ENCODE measurements at regions not wholly inside any gene's neighbourhood (a gene's known extent, or its start where the extent isn't known, plus 50 kb on each side); places are given as distances from the start of the nearest gene placed in this dataset.
"Not testable (repeated sequence)": the region's sequence is repeated elsewhere in the genome, so short reads cannot be mapped to it uniquely, and the experiment has no call there.

- ChIA-PET POLR2A (no interaction called here), CTCF (no interaction called here)
- no peak for TF ChIP-seq PKNOX1 (IDR thresholded peaks at IDR 0.05)
- DNase-seq (ENCODE audit: extremely low spot score): no peak
Measured at GRCh38 chr4:75422998-75423397, 91.2 kb downstream of the RCHY1 start.

- TF ChIP-seq SUZ12 (IDR thresholded peaks at IDR 0.05): no peak
- TF ChIP-seq SP1 (IDR thresholded peaks at IDR 0.05): no peak
- no peak for TF ChIP-seq HDGF (IDR thresholded peaks at IDR 0.05; ENCODE audit: borderline replicate concordance)
- no peak for TF ChIP-seq BHLHE40 (IDR thresholded peaks at IDR 0.05; ENCODE audit: borderline replicate concordance)
- ChIA-PET POLR2A (no interaction called here), CTCF (interaction anchor here (0.6 to 0.8 kb wide), 2 partner anchors 8 to 20 kb away, joined by 5 to 6 read pairs; no protein-coding TSS in a partner anchor)
- DNase-seq (ENCODE audit: extremely low spot score): no peak
Measured at GRCh38 chr4:75412746-75413145, 101.5 kb downstream of the RCHY1 start.

- POLR2A ChIA-PET: no interaction called here
- no peak for DNase-seq (ENCODE audit: extremely low spot score)
- CTCF ChIA-PET: no interaction called here
- TF ChIP-seq ELF4 (IDR thresholded peaks at IDR 0.05): no peak
- no peak for TF ChIP-seq FOXK2 (IDR thresholded peaks at IDR 0.05)
- TF ChIP-seq L3MBTL2 (conservative IDR thresholded peaks at IDR 0.05): no peak
Measured at GRCh38 chr4:75398501-75398900, 115.7 kb downstream of the RCHY1 start.

GRCh38 chr4:75391489-75392166, 122.6 kb downstream of the RCHY1 start:
- CTCF ChIA-PET: no interaction called here
- POLR2A ChIA-PET: no interaction called here

GRCh38 chr4:75386426-75386825, 127.8 kb downstream of the RCHY1 start:
- POLR2A ChIA-PET; DNase-seq (ENCODE audit: extremely low spot score); CTCF ChIA-PET: not testable (repeated sequence)

More at GRCh38 chr4:75391489-75392166, 122.6 kb downstream of the RCHY1 start:
- TF ChIP-seq HDGF (IDR thresholded peaks at IDR 0.05; ENCODE audit: borderline replicate concordance) (no peak), BHLHE40 (IDR thresholded peaks at IDR 0.05; ENCODE audit: borderline replicate concordance) (no peak), FOXK2 (IDR thresholded peaks at IDR 0.05) (no peak), ZNF384 (IDR thresholded peaks at IDR 0.05) (no peak), ELF4 (IDR thresholded peaks at IDR 0.05) (no peak), NFRKB (IDR thresholded peaks at IDR 0.05) (no peak), FOXM1 (IDR thresholded peaks at IDR 0.05; ENCODE audit: borderline replicate concordance) (no peak), PKNOX1 (IDR thresholded peaks at IDR 0.05) (no peak), L3MBTL2 (conservative IDR thresholded peaks at IDR 0.05) (no peak), SP1 (IDR thresholded peaks at IDR 0.05) (no peak), SUZ12 (IDR thresholded peaks at IDR 0.05) (no peak)
- DNase-seq (ENCODE audit: extremely low spot score): no peak

GRCh38 chr4:75385106-75385505, 129.1 kb downstream of the RCHY1 start:
- no peak for DNase-seq (ENCODE audit: extremely low spot score)
- ChIA-PET POLR2A (no interaction called here), CTCF (no interaction called here)
- TF ChIP-seq FOXK2 (IDR thresholded peaks at IDR 0.05) (no peak), L3MBTL2 (conservative IDR thresholded peaks at IDR 0.05) (no peak), SP1 (IDR thresholded peaks at IDR 0.05) (no peak), ARNT (IDR thresholded peaks at IDR 0.05) (no peak), ELF4 (IDR thresholded peaks at IDR 0.05) (no peak), FOXA1 (IDR thresholded peaks at IDR 0.05) (no peak), HDGF (IDR thresholded peaks at IDR 0.05; ENCODE audit: borderline replicate concordance) (no peak), PKNOX1 (IDR thresholded peaks at IDR 0.05) (no peak), ZNF384 (IDR thresholded peaks at IDR 0.05) (no peak), CTBP1 (IDR thresholded peaks at IDR 0.05; ENCODE audit: borderline replicate concordance) (no peak), LEF1 (IDR thresholded peaks at IDR 0.05; ENCODE audit: borderline replicate concordance) (no peak), TARDBP (IDR thresholded peaks at IDR 0.05) (no peak), FOXM1 (IDR thresholded peaks at IDR 0.05; ENCODE audit: borderline replicate concordance) (no peak), BHLHE40 (IDR thresholded peaks at IDR 0.05; ENCODE audit: borderline replicate concordance) (no peak), NFRKB (IDR thresholded peaks at IDR 0.05) (no peak)

- ChIA-PET CTCF (no interaction called here), POLR2A (no interaction called here)
- DNase-seq (ENCODE audit: extremely low spot score): no peak
- TF ChIP-seq HDGF (IDR thresholded peaks at IDR 0.05; ENCODE audit: borderline replicate concordance): no peak
- no peak for TF ChIP-seq ZNF384 (IDR thresholded peaks at IDR 0.05)
- no peak for TF ChIP-seq TARDBP (IDR thresholded peaks at IDR 0.05)
- TF ChIP-seq NFRKB (IDR thresholded peaks at IDR 0.05): no peak
- no peak for TF ChIP-seq L3MBTL2 (conservative IDR thresholded peaks at IDR 0.05)
- TF ChIP-seq CTBP1 (IDR thresholded peaks at IDR 0.05; ENCODE audit: borderline replicate concordance): no peak
Measured at GRCh38 chr4:75376543-75376942, 137.7 kb downstream of the RCHY1 start.

GRCh38 chr4:75371915-75372314, 142.3 kb downstream of the RCHY1 start:
- ChIA-PET POLR2A (no interaction called here), CTCF (no interaction called here)
- TF ChIP-seq FOXM1 (IDR thresholded peaks at IDR 0.05; ENCODE audit: borderline replicate concordance) (no peak), FOXA1 (IDR thresholded peaks at IDR 0.05) (no peak), TARDBP (IDR thresholded peaks at IDR 0.05) (no peak), LEF1 (IDR thresholded peaks at IDR 0.05; ENCODE audit: borderline replicate concordance) (no peak), CTBP1 (IDR thresholded peaks at IDR 0.05; ENCODE audit: borderline replicate concordance) (no peak), ARNT (IDR thresholded peaks at IDR 0.05) (no peak), L3MBTL2 (conservative IDR thresholded peaks at IDR 0.05) (no peak)
- no peak for DNase-seq (ENCODE audit: extremely low spot score)
